ENCODE measurements at regions not wholly inside any gene's neighbourhood (a gene's known extent, or its start where the extent isn't known, plus 50 kb on each side); places are given as distances from the start of the nearest gene placed in this dataset.

DNA sequence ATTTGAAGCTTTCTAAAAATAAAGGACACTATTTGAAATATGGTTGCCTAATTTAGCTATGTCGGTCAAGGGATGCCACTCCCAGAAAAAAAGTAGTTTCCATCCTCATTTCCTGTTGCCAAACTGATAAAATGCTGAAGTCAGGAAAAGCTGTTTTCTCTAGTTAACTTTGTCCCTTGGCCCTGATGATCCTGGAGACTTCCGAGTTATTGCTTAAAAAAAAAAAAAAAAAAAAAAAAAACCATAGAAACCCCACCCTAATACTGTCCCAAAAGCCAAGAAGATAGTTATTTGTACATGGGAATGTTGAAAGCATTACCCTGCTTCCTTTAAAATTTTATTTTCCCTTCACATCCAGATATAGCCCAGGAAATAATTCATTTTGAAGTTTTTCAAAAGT is 236.7 kb downstream of the SOD2 start:
- H3K79me1 ChIP-seq (replicated peaks; ENCODE audit: low read length, poor library complexity, severe bottlenecking), result no peaks in the 10 kb centered on the region
- H3K9ac ChIP-seq (ENCODE audit: low read length), result peak overlapping the region; percentile 4
- H3K23ac ChIP-seq (ENCODE audit: low read length in 2 of 2), result no peak overlapping the region
- no peaks in the 10 kb centered on the region for H3K9me3 ChIP-seq (ENCODE audit: control insufficient read depth, low read length)
- H3K14ac ChIP-seq (ENCODE audit: low read length in 2 of 2), result no peak overlapping the region
- DNase-seq, result no peak
- WGBS, result 45% methylated on average over 1 of the region's 2 CpGs
- no peak overlapping the region for H2BK15ac ChIP-seq (ENCODE audit: low read depth, poor library complexity, severe bottlenecking)
- no peaks in the 10 kb centered on the region for H3K4me1 ChIP-seq (ENCODE audit: control insufficient read depth, insufficient read depth, low read depth, low read length)
- H2AFZ ChIP-seq (ENCODE audit: low read depth, low read length), result no peak overlapping the region
- H3K27me3 ChIP-seq (ENCODE audit: control insufficient read depth in 1 of 2, insufficient read depth in 1 of 2, low read length in 2 of 2), result peaks cover 0 to 6% of the 10 kb centered on the region in 2 experiments
- H3K4ac ChIP-seq (ENCODE audit: low read depth in 1 of 2, low read length in 2 of 2), result no peak overlapping the region
- H3K18ac ChIP-seq (ENCODE audit: low read depth in 1 of 2, low read length in 2 of 2), result no peak overlapping the region
- no peaks in the 10 kb centered on the region for H3K36me3 ChIP-seq (ENCODE audit: control insufficient read depth in 1 of 2, insufficient read depth in 2 of 2, low read depth in 1 of 2, low read length in 2 of 2)
- no peak overlapping the region for H3K4me2 ChIP-seq (ENCODE audit: low read length, poor library complexity, severe bottlenecking)
- no peak overlapping the region for H3K27ac ChIP-seq (ENCODE audit: low read length, poor library complexity, severe bottlenecking)
- H4K8ac ChIP-seq (ENCODE audit: low read length), result no peak overlapping the region
- no peak overlapping the region for H3K4me3 ChIP-seq (ENCODE audit: insufficient read depth in 1 of 2, low read depth in 1 of 2, low read length in 2 of 2)
- H2BK12ac ChIP-seq (ENCODE audit: low read length in 2 of 2), result no peak overlapping the region
- no peak overlapping the region for H2AK5ac ChIP-seq (ENCODE audit: low read length, severe bottlenecking)
- H2BK5ac ChIP-seq (ENCODE audit: low read depth, low read length, poor library complexity, severe bottlenecking), result no peak overlapping the region
- no peak overlapping the region for H4K91ac ChIP-seq (ENCODE audit: low read length)
- H2BK120ac ChIP-seq (ENCODE audit: low read depth, low read length), result no peak overlapping the region

DNA sequence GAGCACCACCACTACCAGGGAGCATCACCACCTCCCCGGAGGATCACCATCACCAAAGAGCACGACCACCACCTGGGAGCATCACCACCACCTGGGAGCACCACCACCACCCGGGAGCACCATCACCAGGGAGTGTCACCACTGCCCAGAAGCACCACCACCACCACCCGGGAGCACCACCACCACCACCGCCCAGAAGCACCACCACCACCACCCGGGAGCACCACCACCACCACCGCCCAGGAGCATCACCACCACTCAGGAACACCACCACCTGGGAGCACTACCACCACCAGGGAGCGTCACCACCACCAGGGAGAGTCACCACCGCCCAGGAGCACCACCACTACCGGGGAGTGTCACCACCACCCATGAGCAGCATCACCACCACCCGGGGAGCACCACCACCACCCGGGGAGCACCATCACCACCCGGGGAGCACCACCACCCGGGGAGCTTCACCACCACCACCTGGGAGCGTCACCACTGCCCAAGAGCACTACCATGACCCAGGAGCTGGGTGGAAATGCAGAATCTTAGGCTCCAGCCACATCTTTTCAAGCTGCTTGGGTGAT is 237.3 kb downstream of the SOD2 start:
- Histone ChIP-seq H4K8ac (ENCODE audit: low read length) (no peak overlapping the region), H2BK15ac (ENCODE audit: low read depth, poor library complexity, severe bottlenecking) (no peak overlapping the region), H3K27ac (ENCODE audit: low read length, poor library complexity, severe bottlenecking) (no peak overlapping the region), H2AFZ (ENCODE audit: low read depth, low read length) (no peak overlapping the region), H3K23ac (ENCODE audit: low read length in 2 of 2) (no peak overlapping the region), H4K91ac (ENCODE audit: low read length) (no peak overlapping the region), H3K79me1 (replicated peaks; ENCODE audit: low read length, poor library complexity, severe bottlenecking) (no peaks in the 10 kb centered on the region), H2BK5ac (ENCODE audit: low read depth, low read length, poor library complexity, severe bottlenecking) (no peak overlapping the region), H3K27me3 (ENCODE audit: control insufficient read depth in 1 of 2, insufficient read depth in 1 of 2, low read length in 2 of 2) (peaks cover 0 to 6% of the 10 kb centered on the region in 2 experiments), H2BK120ac (ENCODE audit: low read depth, low read length) (peak overlapping the region; percentile 5), H3K4me2 (ENCODE audit: low read length, poor library complexity, severe bottlenecking) (no peak overlapping the region), H3K18ac (ENCODE audit: low read depth in 1 of 2, low read length in 2 of 2) (no peak overlapping the region), H3K9ac (ENCODE audit: low read length) (no peak overlapping the region), H3K9me3 (ENCODE audit: control insufficient read depth, low read length) (no peaks in the 10 kb centered on the region), H3K4me3 (ENCODE audit: insufficient read depth in 1 of 2, low read depth in 1 of 2, low read length in 2 of 2) (peak overlapping the region in 1 of 2 experiments; percentile 10), H3K14ac (ENCODE audit: low read length in 2 of 2) (no peak overlapping the region), H3K4me1 (ENCODE audit: control insufficient read depth, insufficient read depth, low read depth, low read length) (no peaks in the 10 kb centered on the region), H2AK5ac (ENCODE audit: low read length, severe bottlenecking) (no peak overlapping the region), H3K4ac (ENCODE audit: low read depth in 1 of 2, low read length in 2 of 2) (no peak overlapping the region), H2BK12ac (ENCODE audit: low read length in 2 of 2) (no peak overlapping the region), H3K36me3 (ENCODE audit: control insufficient read depth in 1 of 2, insufficient read depth in 2 of 2, low read depth in 1 of 2, low read length in 2 of 2) (no peaks in the 10 kb centered on the region)
- no peak for DNase-seq
- WGBS, result 69% methylated on average over 13 of the region's 15 CpGs

DNA sequence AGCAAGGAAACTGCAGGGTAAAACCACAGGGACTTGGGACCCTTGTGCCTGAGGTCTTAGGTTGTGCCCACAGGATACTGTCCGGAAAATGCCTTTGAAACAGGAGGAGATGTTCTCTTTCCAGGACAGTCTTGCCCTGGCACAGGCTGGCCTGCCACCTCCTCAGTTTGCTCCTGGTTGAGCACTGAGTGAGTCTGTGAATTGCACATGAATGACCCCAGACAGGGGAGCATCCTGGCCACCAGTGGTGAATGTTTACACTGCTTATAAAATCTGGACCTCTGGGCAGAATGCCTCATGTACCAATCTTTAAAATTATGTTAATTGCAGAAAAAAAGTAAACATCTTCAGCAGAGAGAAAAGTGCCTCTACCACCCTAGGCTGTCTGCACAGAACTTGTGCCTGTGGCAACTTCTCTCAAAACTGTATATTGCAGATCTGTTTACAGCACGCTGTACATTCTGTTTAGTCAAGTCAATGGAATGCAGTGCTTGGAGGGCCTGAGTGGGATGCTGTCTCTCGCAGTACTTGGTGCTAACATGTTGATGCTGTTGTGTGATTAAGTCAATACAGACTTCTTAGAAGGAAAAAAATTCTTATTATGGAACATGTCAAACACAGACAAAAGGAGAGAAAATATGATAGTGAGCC is 242.1 kb downstream of the SOD2 start:
- no peak overlapping the region for H3K4me2 ChIP-seq (ENCODE audit: low read length, poor library complexity, severe bottlenecking)

DNA sequence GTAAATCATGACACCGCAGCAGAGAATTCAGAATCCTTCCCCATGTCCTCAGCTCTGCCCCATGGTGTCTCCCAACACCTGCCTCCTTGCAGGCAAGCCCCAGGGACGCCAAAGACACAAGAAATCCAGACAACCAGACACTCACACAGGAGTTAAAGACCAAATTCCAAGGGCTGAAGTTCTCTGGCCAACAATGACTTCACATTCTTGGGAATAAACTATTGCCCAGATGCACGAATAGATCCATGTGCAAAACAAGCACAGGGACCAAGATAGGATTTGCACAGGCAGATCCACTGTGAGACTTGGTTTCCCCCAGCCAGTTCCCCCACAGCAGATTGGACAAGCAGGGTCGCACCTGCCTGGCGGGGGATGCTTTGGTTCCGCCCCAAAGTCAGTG is 246.7 kb downstream of the SOD2 start:
- no peak overlapping the region for H3K4ac ChIP-seq (ENCODE audit: low read depth in 1 of 2, low read length in 2 of 2)
- no peak overlapping the region for H4K8ac ChIP-seq (ENCODE audit: low read length)
- H3K36me3 ChIP-seq (ENCODE audit: control insufficient read depth in 1 of 2, insufficient read depth in 2 of 2, low read depth in 1 of 2, low read length in 2 of 2), result no peaks in the 10 kb centered on the region
- H3K23ac ChIP-seq (ENCODE audit: low read length in 2 of 2), result no peak overlapping the region
- H4K91ac ChIP-seq (ENCODE audit: low read length), result no peak overlapping the region
- H2AK5ac ChIP-seq (ENCODE audit: low read length, severe bottlenecking), result no peak overlapping the region
- no peaks in the 10 kb centered on the region for H3K79me1 ChIP-seq (replicated peaks; ENCODE audit: low read length, poor library complexity, severe bottlenecking)
- no peak overlapping the region for H2AFZ ChIP-seq (ENCODE audit: low read depth, low read length)
- H3K4me2 ChIP-seq (ENCODE audit: low read length, poor library complexity, severe bottlenecking), result no peak overlapping the region
- H3K14ac ChIP-seq (ENCODE audit: low read length in 2 of 2), result no peak overlapping the region
- H3K27me3 ChIP-seq (ENCODE audit: control insufficient read depth in 1 of 2, insufficient read depth in 1 of 2, low read length in 2 of 2), result peaks cover 0 to 14% of the 10 kb centered on the region in 2 experiments
- no peak overlapping the region for H2BK15ac ChIP-seq (ENCODE audit: low read depth, poor library complexity, severe bottlenecking)
- H3K18ac ChIP-seq (ENCODE audit: low read depth in 1 of 2, low read length in 2 of 2), result no peak overlapping the region
- H3K4me3 ChIP-seq (ENCODE audit: insufficient read depth in 1 of 2, low read depth in 1 of 2, low read length in 2 of 2), result no peak overlapping the region
- H2BK5ac ChIP-seq (ENCODE audit: low read depth, low read length, poor library complexity, severe bottlenecking), result no peak overlapping the region
- 53% methylated on average over 6 of the region's 6 CpGs for WGBS
- H3K27ac ChIP-seq (ENCODE audit: low read length, poor library complexity, severe bottlenecking), result no peak overlapping the region
- no peak for DNase-seq
- H3K4me1 ChIP-seq (ENCODE audit: control insufficient read depth, insufficient read depth, low read depth, low read length), result no peaks in the 10 kb centered on the region
- H3K9ac ChIP-seq (ENCODE audit: low read length), result no peak overlapping the region
- peaks cover 2% of the 10 kb centered on the region for H3K9me3 ChIP-seq (ENCODE audit: control insufficient read depth, low read length)
- H2BK12ac ChIP-seq (ENCODE audit: low read length in 2 of 2), result no peak overlapping the region
- no peak overlapping the region for H2BK120ac ChIP-seq (ENCODE audit: low read depth, low read length)

More for the DNA sequence above, 242.1 kb downstream of the SOD2 start:
- Histone ChIP-seq H3K4me3 (ENCODE audit: insufficient read depth in 1 of 2, low read depth in 1 of 2, low read length in 2 of 2) (no peak overlapping the region), H3K79me1 (replicated peaks; ENCODE audit: low read length, poor library complexity, severe bottlenecking) (no peaks in the 10 kb centered on the region), H4K8ac (ENCODE audit: low read length) (no peak overlapping the region), H3K4ac (ENCODE audit: low read depth in 1 of 2, low read length in 2 of 2) (no peak overlapping the region), H3K27me3 (ENCODE audit: control insufficient read depth in 1 of 2, insufficient read depth in 1 of 2, low read length in 2 of 2) (peaks cover 0 to 20% of the 10 kb centered on the region in 2 experiments), H2BK120ac (ENCODE audit: low read depth, low read length) (no peak overlapping the region), H2BK5ac (ENCODE audit: low read depth, low read length, poor library complexity, severe bottlenecking) (no peak overlapping the region), H3K9me3 (ENCODE audit: control insufficient read depth, low read length) (no peaks in the 10 kb centered on the region), H3K9ac (ENCODE audit: low read length) (no peak overlapping the region), H3K36me3 (ENCODE audit: control insufficient read depth in 1 of 2, insufficient read depth in 2 of 2, low read depth in 1 of 2, low read length in 2 of 2) (no peaks in the 10 kb centered on the region), H2AK5ac (ENCODE audit: low read length, severe bottlenecking) (no peak overlapping the region), H3K4me1 (ENCODE audit: control insufficient read depth, insufficient read depth, low read depth, low read length) (no peaks in the 10 kb centered on the region), H3K27ac (ENCODE audit: low read length, poor library complexity, severe bottlenecking) (no peak overlapping the region), H2BK15ac (ENCODE audit: low read depth, poor library complexity, severe bottlenecking) (no peak overlapping the region), H2AFZ (ENCODE audit: low read depth, low read length) (no peak overlapping the region), H3K23ac (ENCODE audit: low read length in 2 of 2) (no peak overlapping the region), H2BK12ac (ENCODE audit: low read length in 2 of 2) (no peak overlapping the region), H3K14ac (ENCODE audit: low read length in 2 of 2) (no peak overlapping the region), H4K91ac (ENCODE audit: low read length) (no peak overlapping the region), H3K18ac (ENCODE audit: low read depth in 1 of 2, low read length in 2 of 2) (no peak overlapping the region)
- WGBS, result 44% methylated on average over 3 of the region's 3 CpGs
- no peak for DNase-seq
